ENCODE measurements at regions not wholly inside any gene's neighbourhood (a gene's known extent, or its start where the extent isn't known, plus 50 kb on each side); places are given as distances from the start of the nearest gene placed in this dataset.
"Not testable (repeated sequence)": the region's sequence is repeated elsewhere in the genome, so short reads cannot be mapped to it uniquely, and the experiment has no call there.

DNA sequence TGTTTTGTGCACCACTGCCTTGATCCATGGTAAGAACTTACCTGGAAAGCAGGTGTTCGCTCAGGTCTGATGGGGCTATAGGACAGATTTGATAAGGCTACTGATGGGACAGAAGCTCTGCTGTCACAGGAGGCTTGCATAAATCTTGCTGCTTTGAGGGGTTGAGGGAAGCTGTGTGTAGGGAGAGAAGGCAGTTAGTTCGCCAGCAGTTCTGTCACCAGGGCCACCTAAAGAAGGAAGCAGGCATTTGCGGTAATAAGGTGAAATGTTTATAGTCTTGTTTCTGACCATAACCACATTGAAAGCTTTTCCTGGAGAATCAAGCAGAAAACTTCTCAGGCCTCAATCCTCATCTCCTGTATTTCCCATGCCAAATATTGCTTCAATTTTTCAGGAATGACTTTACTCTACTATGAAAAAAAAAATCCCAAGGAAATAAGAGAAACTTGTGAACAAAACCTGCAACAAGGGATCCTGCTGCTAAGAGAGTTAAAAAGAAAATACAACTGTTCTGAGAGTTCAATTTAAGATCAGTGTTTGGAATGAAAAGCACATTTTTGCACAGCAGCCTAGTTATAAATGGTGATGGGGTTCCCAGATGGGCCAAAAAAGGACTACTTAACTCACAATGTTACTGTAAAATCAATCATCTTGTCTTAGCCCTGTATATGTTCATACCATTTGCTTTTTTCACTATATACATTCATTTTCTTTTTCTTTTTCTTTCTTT is 122.0 kb upstream of the RANBP3L start:
- no peaks in the 10 kb centered on the region for H3K27me3 ChIP-seq
- no peaks in the 10 kb centered on the region for H3K36me3 ChIP-seq
- H3K4me3 ChIP-seq, result no peak overlapping the region
- H3K4me1 ChIP-seq, result 0 out of 2 replicates have a peak, but pooled peaks cover 2% of the 10 kb centered on the region
- H3K27ac ChIP-seq, result no peak overlapping the region
- no peaks in the 10 kb centered on the region for H3K9me3 ChIP-seq (replicated peaks)
- no peak for DNase-seq

DNA sequence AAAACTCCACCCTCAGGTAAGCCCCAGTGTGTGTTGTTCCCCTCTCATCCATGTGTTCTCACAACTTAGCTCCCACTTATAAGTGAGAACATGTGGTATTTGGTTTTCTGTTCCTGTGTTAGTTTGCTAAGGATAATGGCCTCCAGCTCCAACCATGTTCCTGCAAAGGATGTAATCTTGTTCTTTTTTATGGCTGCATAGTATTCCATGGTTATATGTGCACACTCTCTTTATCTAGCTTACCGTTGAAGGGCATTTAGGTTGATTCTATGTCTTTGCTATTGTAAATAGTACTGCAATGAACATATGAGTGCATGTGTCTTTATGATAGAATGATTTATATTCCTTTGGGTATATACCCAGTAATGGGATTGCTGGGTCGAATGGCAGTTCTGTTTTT is 124.4 kb upstream of the RANBP3L start:
- H3K4me1 ChIP-seq; H3K36me3 ChIP-seq; H3K27ac ChIP-seq; H3K27me3 ChIP-seq; H3K9me3 ChIP-seq (replicated peaks); H3K4me3 ChIP-seq; DNase-seq: not testable (repeated sequence)

DNA sequence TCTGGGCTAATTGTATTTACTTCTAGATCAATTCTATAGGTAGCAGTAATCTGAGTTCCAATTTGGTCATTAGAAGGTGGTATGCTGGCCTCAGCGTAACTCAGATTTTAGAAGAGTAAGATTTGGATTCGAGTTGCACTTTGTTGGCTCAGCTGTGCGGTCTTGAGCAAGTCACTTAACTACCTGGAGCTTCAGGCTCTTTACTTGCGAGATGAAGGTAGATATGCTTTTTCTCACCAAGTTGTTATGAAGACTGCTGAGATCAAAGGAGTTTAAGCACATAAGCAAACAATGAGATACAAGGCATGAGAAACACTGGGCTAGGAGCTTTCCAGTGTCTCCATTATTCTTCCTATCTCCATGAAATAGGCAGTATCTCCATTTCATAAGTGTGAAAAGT is 133.8 kb upstream of the RANBP3L start:
- Histone ChIP-seq H3K36me3 (no peaks in the 10 kb centered on the region), H3K4me1 (no peaks in the 10 kb centered on the region), H3K9me3 (replicated peaks) (no peaks in the 10 kb centered on the region), H3K4me3 (no peak overlapping the region), H3K27ac (no peak overlapping the region), H3K27me3 (no peaks in the 10 kb centered on the region)
- no peak for DNase-seq

DNA sequence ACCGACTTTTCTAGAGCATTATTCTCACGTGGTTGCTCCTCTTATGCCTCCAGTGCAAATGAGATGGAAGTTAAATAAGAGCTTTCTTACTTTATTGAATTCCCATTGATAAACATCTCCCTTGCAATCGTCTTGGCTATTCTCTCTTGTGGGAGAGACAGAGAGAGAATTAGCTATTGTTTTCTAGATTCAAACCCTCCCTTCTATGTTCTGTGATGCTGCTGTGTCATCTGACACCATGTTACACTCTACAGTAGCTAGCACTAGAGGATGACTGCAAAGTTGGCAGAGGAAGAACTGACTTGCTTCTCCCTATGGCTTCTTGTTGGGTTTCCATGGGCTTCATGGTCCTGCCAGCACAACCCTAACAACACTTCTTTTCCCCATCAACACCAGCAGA is 134.6 kb upstream of the RANBP3L start:
- no peak for DNase-seq
- no peak overlapping the region for H3K4me3 ChIP-seq
- H3K27ac ChIP-seq, result no peak overlapping the region
- H3K27me3 ChIP-seq, result no peaks in the 10 kb centered on the region
- no peaks in the 10 kb centered on the region for H3K36me3 ChIP-seq
- H3K9me3 ChIP-seq (replicated peaks), result no peaks in the 10 kb centered on the region
- no peaks in the 10 kb centered on the region for H3K4me1 ChIP-seq

DNA sequence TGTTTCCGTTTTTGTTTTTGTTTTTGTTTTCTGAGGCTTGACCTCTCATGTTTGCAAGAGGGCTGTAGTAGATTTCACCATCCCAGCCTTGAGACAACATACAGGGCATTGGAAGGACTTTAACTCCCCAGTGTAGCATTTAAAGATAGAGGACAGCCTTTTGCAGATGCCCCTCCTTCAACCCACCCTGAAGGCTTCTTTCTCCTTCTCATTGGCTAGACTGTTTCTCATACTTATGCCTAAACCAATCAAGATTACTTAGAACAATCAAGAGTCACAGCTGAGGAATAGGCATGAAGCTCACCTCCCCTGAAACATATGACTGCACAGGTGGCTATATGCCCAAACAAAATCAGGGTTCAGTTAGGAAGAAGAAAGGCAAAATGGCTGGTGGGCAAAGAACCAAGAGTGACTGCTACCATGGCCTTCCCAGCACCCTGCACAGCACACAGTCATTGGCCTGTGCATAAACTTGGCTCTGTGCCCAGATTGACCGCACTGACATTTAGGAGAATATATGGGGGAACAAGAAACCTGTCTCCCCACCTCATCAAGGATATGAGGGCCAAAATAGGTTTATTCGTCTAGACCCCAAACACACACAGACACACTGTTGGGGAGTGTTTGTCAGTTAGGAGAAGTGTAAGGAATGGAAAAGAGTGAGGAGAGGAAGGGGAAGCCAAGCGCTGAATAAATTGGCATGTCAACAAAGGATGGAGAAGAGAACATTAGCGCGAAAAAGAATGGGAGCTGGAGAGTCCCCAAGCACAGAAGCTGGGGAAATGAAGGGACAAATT is 137.3 kb upstream of the RANBP3L start:
- Histone ChIP-seq H3K4me3 (no peak overlapping the region), H3K4me1 (no peaks in the 10 kb centered on the region; the same call in 1 of the 2 replicates), H3K27me3 (no peaks in the 10 kb centered on the region), H3K36me3 (no peaks in the 10 kb centered on the region), H3K9me3 (replicated peaks) (no peaks in the 10 kb centered on the region), H3K27ac (no peak overlapping the region)
- DNase-seq, result peak in 1 of 2 experiments; percentile 17

DNA sequence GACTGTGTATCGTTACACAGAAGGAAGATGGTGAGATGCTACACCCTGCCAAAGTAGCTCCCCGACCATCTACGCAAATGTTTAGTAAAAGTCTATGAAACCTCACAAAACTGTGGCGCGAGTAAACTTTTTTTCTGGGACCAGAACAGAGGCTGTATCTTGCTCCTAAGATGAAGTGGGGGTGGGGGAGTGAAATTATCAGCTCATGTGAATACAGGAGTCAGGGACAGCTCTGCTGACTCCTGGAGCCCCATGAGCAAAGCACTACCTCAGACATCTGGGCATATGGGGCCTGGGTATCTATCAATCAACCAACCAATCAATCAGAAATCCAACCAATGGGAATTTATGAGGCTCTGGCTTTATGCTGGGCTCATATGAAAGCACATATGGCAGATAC is 138.6 kb upstream of the RANBP3L start:
- DNase-seq, result no peak
- Histone ChIP-seq H3K4me1 (no peaks in the 10 kb centered on the region; the same call in 1 of the 2 replicates), H3K27me3 (no peaks in the 10 kb centered on the region), H3K9me3 (replicated peaks) (no peaks in the 10 kb centered on the region), H3K4me3 (no peak overlapping the region), H3K27ac (no peak overlapping the region), H3K36me3 (no peaks in the 10 kb centered on the region)

DNA sequence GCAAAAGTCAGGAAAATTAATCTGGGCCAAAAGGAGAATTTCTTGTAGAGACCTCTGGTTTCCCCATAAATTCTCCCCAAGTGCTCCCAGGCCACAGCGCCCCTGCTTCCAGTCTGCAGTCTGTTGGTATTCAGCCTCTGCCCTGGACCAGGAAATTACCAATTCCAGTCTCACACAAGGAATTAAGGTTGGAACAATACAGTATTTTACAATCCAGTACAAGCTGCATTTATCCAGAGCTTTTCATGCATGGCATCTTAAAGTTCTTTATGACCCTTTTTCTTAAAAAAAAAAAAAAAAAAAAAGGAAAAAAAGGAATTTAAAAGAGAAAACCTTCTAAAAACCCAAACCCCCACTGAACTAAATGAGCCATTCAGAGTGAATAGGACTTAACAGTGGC is 139.6 kb upstream of the RANBP3L start:
- DNase-seq, result no peak
- Histone ChIP-seq H3K27ac (no peak overlapping the region), H3K9me3 (replicated peaks) (no peaks in the 10 kb centered on the region)

DNA sequence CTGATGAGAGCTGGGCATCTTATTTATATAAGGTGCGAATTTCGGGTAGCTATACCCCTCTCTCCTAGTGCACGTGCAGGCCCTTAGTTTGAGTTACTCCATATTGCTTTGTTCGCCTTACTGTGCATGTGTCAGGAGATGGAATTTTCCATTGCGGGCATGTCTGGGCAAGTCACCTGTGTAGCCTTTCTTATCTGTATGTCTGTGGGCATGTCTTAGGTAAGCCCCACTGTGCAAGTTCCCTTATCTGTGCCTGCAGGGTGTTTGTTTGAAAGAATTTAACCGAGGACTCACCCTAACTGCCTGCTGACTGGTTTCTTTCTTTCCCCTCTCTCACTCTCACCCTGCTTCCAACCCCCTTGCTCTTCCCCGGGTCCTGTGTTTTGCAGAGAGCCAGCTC is 140.7 kb upstream of the RANBP3L start:
- no peak for DNase-seq
- Histone ChIP-seq H3K27me3 (no peaks in the 10 kb centered on the region), H3K4me3 (no peak overlapping the region), H3K36me3 (no peaks in the 10 kb centered on the region), H3K9me3 (replicated peaks) (no peaks in the 10 kb centered on the region), H3K27ac (no peak overlapping the region), H3K4me1 (no peaks in the 10 kb centered on the region; the same call in 1 of the 2 replicates)

More for the DNA sequence above, 139.6 kb upstream of the RANBP3L start:
- H3K4me1 ChIP-seq, result no peaks in the 10 kb centered on the region; the same call in 1 of the 2 replicates
- no peak overlapping the region for H3K4me3 ChIP-seq
- H3K36me3 ChIP-seq, result no peaks in the 10 kb centered on the region
- H3K27me3 ChIP-seq, result no peaks in the 10 kb centered on the region

DNA sequence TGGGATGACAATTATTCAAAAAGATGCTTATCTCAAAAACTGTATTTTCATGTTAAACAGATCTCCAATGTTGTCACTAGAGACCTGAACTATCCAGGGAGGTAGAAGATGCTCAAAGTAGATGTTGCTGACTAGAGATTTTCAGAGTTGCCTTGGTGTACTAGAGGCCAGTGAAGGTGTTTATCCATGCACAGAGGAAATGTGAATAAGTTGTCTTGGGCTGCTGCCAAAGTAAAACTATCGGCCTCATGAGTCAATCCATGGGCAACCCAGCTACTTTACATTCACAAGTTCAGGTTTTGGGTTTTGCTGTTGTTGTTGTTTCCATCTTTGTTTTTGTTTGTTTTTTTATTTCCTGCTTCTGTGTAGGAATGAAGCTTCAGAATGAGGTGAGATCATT is 141.1 kb upstream of the RANBP3L start:
- no peak for DNase-seq
- Histone ChIP-seq H3K4me3 (no peak overlapping the region), H3K4me1 (no peaks in the 10 kb centered on the region; the same call in 1 of the 2 replicates), H3K9me3 (replicated peaks) (no peaks in the 10 kb centered on the region), H3K36me3 (no peaks in the 10 kb centered on the region), H3K27ac (no peak overlapping the region), H3K27me3 (no peaks in the 10 kb centered on the region)

DNA sequence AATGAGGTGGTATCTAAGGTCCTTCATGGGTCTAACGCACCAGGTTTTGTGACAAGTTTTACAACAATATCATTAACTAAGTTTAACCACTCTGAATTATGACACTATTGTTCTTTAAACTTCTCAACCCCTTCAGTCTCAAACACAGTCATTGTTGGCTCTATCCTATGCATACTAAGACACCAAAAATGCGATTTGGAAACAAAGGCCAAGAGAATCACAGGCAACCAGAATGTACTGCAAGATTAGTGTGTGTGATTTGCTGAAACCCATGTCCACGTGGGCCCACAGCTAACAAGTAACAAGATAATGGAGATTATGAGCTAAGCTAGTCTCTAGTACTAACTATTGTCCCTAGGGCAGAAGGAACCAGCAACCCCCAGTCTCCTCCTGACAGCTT is 142.2 kb upstream of the RANBP3L start:
- Histone ChIP-seq H3K27me3 (no peaks in the 10 kb centered on the region), H3K27ac (no peak overlapping the region), H3K36me3 (no peaks in the 10 kb centered on the region), H3K4me3 (no peak overlapping the region), H3K4me1 (no peaks in the 10 kb centered on the region; the same call in 1 of the 2 replicates), H3K9me3 (replicated peaks) (no peaks in the 10 kb centered on the region)
- no peak for DNase-seq

DNA sequence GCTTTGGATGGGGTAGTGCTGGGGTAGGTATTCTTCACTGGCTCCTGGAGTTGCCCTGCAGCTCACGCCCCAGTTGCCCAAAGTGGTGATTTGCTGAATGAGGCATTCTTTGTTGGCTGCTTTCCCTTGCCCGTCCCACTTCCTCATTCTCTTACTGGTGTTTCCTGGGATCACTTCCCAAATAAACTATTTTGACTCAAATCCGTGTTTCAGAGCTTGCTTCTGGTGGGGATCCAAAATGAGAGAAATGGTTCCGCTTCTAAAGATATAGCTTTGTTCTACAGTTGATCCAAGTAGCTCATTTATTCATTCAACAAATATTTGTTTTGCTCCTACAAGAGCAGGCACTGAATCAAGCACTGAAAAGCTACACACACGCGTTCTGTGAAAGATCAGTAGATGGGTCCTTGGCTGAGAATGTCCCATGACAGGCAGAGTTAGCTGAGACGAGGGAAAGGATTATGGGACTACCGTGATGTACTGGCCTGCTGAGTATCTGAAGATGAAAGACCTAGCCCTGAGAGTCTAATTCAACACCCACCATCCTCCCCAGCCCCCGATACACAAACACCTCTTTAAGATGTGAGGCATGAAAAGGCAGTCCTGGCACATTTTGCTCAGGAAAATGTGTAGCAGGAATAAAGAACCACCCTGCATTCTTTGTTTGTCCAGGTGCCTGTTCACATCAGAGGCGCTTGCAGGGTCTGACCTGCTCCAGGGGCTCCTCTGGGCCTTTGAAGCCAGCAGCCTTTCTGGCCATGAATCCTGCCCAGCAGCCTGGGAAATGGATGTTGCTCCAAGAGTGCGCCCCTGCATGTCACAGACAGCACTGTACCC is 143.1 kb upstream of the RANBP3L start:
- Histone ChIP-seq H3K27ac (no peak overlapping the region), H3K4me1 (no peaks in the 10 kb centered on the region; the same call in 1 of the 2 replicates), H3K9me3 (replicated peaks) (no peaks in the 10 kb centered on the region), H3K4me3 (no peak overlapping the region), H3K27me3 (no peaks in the 10 kb centered on the region), H3K36me3 (no peaks in the 10 kb centered on the region)
- DNase-seq, result no peak

DNA sequence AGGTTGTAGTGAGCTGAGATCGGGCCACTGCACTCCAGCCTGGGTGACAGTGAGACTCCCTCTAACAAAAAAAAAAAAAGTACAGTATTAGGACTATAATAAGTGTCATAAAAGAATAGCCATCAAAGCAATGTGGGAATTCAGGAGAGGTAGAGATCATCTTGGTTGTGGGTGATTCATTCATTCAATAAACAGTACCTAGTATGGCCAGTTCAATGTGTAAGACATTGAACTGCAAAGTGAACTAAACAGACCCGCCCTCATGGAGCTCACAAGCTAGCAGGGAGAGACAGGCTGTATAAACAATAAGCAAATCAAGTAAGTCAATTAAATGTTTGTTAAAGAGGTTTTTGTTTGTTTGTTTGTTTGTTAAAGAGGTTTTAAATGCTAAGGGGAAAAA is 146.1 kb upstream of the RANBP3L start:
- no peaks in the 10 kb centered on the region for H3K9me3 ChIP-seq (replicated peaks)
- H3K36me3 ChIP-seq, result no peaks in the 10 kb centered on the region
- H3K4me1 ChIP-seq, result no peaks in the 10 kb centered on the region; the same call in 1 of the 2 replicates
- no peaks in the 10 kb centered on the region for H3K27me3 ChIP-seq
- no peak overlapping the region for H3K4me3 ChIP-seq
- H3K27ac ChIP-seq, result no peak overlapping the region
- DNase-seq, result no peak

DNA sequence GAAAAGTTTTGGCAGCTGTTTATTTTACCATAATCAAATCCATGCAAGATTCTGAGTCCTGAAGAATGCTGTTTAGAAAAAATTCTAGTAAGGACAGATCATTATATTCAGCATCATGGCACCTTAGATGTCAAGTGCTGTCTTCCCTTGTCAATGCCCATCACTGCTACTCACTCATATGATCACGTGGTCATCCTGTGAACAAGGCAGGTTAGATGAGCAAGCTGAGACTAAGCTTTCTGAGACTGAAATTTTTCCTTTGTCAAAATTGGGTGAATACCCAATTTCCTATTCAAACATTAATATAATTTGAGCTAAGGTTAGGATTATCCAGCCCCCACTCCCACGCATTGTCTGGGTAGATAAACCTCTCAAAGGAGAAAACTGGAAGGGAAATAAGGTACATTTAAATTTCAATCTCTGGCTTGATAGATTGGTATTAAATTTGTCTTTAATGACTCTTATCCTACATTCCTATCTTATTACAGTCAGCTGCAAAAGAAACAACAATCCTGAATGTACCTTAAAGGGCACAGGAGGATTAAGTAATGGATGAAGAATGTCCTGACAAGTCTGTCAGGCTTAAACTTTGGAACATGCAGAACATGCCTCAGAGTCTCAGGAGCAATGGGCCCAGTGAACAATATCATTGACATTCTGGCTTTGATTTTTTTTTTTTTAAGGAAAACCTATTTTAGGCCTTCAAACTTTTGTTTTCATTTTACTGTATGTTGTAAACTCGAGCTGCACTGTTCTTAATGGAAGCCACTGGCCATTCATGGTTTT is 148.7 kb upstream of the RANBP3L start:
- no peak for DNase-seq
- no peak overlapping the region for H3K4me3 ChIP-seq
- no peaks in the 10 kb centered on the region for H3K27me3 ChIP-seq
- no peaks in the 10 kb centered on the region for H3K36me3 ChIP-seq
- no peaks in the 10 kb centered on the region for H3K4me1 ChIP-seq
- H3K27ac ChIP-seq, result no peak overlapping the region
- no peaks in the 10 kb centered on the region for H3K9me3 ChIP-seq (replicated peaks)

DNA sequence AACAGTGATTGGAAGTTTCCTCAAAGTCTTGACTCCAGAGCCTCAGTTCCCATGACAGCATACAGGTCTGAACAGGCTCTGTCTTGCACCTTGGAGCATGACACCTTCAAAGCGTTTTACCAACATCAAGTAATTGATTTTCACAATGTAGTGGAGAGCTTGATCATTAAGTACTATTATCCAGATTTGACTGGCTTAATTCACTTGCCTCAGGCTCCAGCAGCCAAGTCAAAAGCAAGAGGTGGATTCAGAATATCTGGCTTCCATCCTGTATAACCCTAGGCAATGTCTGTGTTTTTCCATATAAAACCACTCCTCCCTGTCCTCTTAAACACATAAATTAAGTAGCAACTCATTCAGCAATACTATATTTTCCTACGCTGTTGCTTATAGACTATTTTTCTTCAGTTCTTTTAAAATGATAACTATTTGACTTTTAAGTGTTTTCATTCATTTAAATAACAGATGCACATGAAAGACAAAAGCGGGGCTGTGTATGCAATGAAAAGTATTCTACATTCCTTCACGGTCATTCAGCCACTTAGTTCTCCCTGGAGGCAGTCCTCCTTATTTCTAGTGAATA is 150.8 kb upstream of the RANBP3L start:
- Histone ChIP-seq H3K9me3 (replicated peaks) (no peaks in the 10 kb centered on the region), H3K36me3 (no peaks in the 10 kb centered on the region), H3K27ac (no peak overlapping the region), H3K4me1 (peaks cover 5% of the 10 kb centered on the region; the same call in 1 of the 2 replicates), H3K4me3 (no peak overlapping the region), H3K27me3 (no peaks in the 10 kb centered on the region)
- DNase-seq, result no peak
